OCI-LY1 (cell line): ENCODE measurements at regions not wholly inside any gene's neighbourhood (a gene's known extent, or its start where the extent isn't known, plus 50 kb on each side); places are given as distances from the start of the nearest gene placed in this dataset.

ENCODE experiments used
- H2AFZ ChIP-seq: fragments of 200-600 bp; sonication (generic), shearing (Covaris generic); 2 replicates; pipeline ENCODE4 v1.6.0; 2014; ENCODE audit warnings: antibody characterized with exemption, mild to moderate bottlenecking, low read length
- H3F3A ChIP-seq: fragments of 200-600 bp; sonication (generic), shearing (Covaris generic); 2 replicates; pipeline ENCODE4 v1.6.0; 2014; ENCODE audit warnings: mild to moderate bottlenecking, antibody characterized with exemption, low read length, moderate library complexity; ENCODE audit not compliant: insufficient read depth
- H3K27ac ChIP-seq: fragments of 200-600 bp; sonication (generic); 2 replicates; pipeline ENCODE4 v1.5.1; 2014; ENCODE audit warnings: low read length, mixed run types, mild to moderate bottlenecking, low read depth; ENCODE audit not compliant: poor library complexity, severe bottlenecking
- H3K27me3 ChIP-seq: fragments of 200-600 bp; sonication (generic); 2 replicates; pipeline ENCODE4 v1.6.0; 2014; ENCODE audit warnings: antibody characterized with exemption, mild to moderate bottlenecking, low read length, moderate library complexity; ENCODE audit not compliant: insufficient read depth
- H3K36me3 ChIP-seq: fragments of 200-600 bp; sonication (generic); 2 replicates; pipeline ENCODE4 v1.6.1; 2014; ENCODE audit warnings: mild to moderate bottlenecking, antibody characterized with exemption, low read length, moderate library complexity, mixed read lengths; ENCODE audit not compliant: insufficient read depth
- H3K4me1 ChIP-seq: fragments of 200-600 bp; sonication (generic); 2 replicates; pipeline ENCODE4 v1.5.1; 2014; ENCODE audit warnings: mild to moderate bottlenecking, low read length, moderate library complexity; ENCODE audit not compliant: insufficient read depth, severe bottlenecking
- H3K4me2 ChIP-seq: fragments of 200-600 bp; sonication (generic), shearing (Covaris generic); 2 replicates; pipeline ENCODE4 v1.6.1; 2014; ENCODE audit warnings: low read length
- H3K4me3 ChIP-seq: fragments of 200-600 bp; sonication (generic); 2 replicates; pipeline ENCODE4 v1.5.1; 2014; ENCODE audit warnings: low read length, low read depth, mild to moderate bottlenecking, mixed read lengths; ENCODE audit not compliant: poor library complexity, severe bottlenecking
- H3K79me2 ChIP-seq: fragments of 200-600 bp; shearing (Covaris generic); 2 replicates; pipeline ENCODE4 v1.6.1; 2016; ENCODE audit warnings: mixed run types, low read length, mixed read lengths; ENCODE audit not compliant: insufficient read depth
- H3K9ac ChIP-seq: fragments of 200-600 bp; sonication (generic), shearing (Covaris generic); 2 replicates; pipeline ENCODE4 v1.6.1; 2014; ENCODE audit warnings: mild to moderate bottlenecking, low read length, mixed read lengths
- H3K9me2 ChIP-seq: fragments of 200-600 bp; sonication (generic), shearing (Covaris generic); 2 replicates; pipeline ENCODE4 v1.6.1; 2014; ENCODE audit warnings: low read depth, mild to moderate bottlenecking, low read length, mixed read lengths
- H3K9me3 ChIP-seq: fragments of 200-600 bp; shearing (Covaris generic); 2 replicates; pipeline ENCODE4 v1.6.1; 2014; ENCODE audit warnings: low read length, mixed read lengths
- H4K20me1 ChIP-seq: fragments of 200-600 bp; sonication (generic), shearing (Covaris generic); 2 replicates; pipeline ENCODE4 v1.6.0; 2016; ENCODE audit warnings: mild to moderate bottlenecking, low read length; ENCODE audit not compliant: insufficient read depth
- EZH2 ChIP-seq: fragments of 200-600 bp; sonication (generic), shearing (Covaris generic); IDR thresholded peaks from 2 replicates; pipeline ENCODE4 v1.8.0; 2017; ENCODE audit warnings: borderline replicate concordance, mixed run types, mild to moderate bottlenecking, antibody characterized with exemption, low read length, moderate library complexity, mixed read lengths
- TF ChIP-seq, protein P1 (sequence below): fragments of 200-600 bp; sonication (generic), shearing (Covaris generic); IDR thresholded peaks from 2 replicates; pipeline ENCODE4 v1.5.1; 2017; ENCODE audit warnings: mild to moderate bottlenecking, antibody characterized with exemption, low read length, moderate library complexity, mixed read lengths

DNA sequence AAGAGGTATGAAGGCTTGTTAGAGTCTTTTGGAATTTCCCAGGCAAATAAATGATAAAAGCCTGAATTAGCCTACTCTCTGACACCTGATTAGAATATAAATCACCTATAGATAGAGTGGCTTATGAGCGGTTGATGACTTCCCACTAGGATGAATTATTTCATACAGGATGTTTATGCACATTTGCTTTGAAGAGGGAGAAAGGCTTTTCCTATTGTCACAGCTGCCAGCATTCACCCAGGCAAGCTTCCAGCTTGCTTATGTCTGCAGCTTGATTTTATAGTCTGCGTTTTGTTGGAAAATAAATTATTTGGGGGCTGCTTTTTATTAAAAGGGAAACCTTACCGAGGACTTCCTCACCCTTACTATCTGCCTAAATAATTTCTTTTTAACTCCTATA, 51.3 kb upstream of the EIF2S2 start:
- H4K20me1 ChIP-seq: no peaks in the 10 kb centered on the region
- H3K27me3 ChIP-seq: no peaks in the 10 kb centered on the region; the same call in 1 of the 2 replicates
- H3K9ac ChIP-seq: no peak overlapping the region
- H3K27ac ChIP-seq: no peak overlapping the region
- no peak overlapping the region for H3K4me2 ChIP-seq
- no peaks in the 10 kb centered on the region for H3K79me2 ChIP-seq
- no peaks in the 10 kb centered on the region for H3F3A ChIP-seq
- no peak overlapping the region for H3K4me3 ChIP-seq
- H3K9me3 ChIP-seq: no peaks in the 10 kb centered on the region
- no peak overlapping the region for H2AFZ ChIP-seq
- no peaks in the 10 kb centered on the region for H3K9me2 ChIP-seq
- no peaks in the 10 kb centered on the region for H3K4me1 ChIP-seq
- H3K36me3 ChIP-seq: no peaks in the 10 kb centered on the region
- TF ChIP-seq, protein P1, sequence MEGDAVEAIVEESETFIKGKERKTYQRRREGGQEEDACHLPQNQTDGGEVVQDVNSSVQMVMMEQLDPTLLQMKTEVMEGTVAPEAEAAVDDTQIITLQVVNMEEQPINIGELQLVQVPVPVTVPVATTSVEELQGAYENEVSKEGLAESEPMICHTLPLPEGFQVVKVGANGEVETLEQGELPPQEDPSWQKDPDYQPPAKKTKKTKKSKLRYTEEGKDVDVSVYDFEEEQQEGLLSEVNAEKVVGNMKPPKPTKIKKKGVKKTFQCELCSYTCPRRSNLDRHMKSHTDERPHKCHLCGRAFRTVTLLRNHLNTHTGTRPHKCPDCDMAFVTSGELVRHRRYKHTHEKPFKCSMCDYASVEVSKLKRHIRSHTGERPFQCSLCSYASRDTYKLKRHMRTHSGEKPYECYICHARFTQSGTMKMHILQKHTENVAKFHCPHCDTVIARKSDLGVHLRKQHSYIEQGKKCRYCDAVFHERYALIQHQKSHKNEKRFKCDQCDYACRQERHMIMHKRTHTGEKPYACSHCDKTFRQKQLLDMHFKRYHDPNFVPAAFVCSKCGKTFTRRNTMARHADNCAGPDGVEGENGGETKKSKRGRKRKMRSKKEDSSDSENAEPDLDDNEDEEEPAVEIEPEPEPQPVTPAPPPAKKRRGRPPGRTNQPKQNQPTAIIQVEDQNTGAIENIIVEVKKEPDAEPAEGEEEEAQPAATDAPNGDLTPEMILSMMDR: no peak
- TF ChIP-seq EZH2: no peak

DNA sequence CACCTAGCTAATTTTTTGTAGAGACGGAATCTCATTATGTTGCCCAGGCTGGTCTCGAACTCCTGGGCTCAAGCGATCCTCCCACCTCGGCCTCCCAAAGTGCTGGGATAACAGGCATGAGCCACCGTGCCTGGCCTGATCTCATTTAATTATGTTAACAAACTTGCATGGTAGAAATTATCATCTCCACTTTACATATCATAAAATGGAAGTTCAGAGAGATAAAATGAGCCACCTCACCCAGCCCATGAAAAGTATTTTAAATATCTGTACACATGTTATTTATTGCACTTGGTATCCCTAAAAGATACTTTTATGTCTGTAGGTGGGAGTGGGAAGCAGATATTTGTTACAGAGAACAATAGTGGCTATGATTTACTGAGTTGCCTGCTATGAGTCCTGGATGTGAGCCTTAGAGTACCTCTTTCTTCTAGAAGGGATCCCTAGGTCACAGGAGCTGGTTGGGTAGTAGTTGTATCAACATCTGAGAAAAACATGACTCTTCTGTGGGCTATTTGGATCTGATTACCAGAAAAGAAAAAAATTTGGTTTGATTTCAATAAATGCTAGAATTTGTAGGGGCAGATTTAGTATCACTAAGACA, 52.4 kb upstream of the EIF2S2 start:
- Histone ChIP-seq H3K9me3 (no peaks in the 10 kb centered on the region), H3K4me1 (no peaks in the 10 kb centered on the region), H3K9me2 (no peaks in the 10 kb centered on the region), H3K4me2 (no peak overlapping the region), H3K79me2 (no peaks in the 10 kb centered on the region), H3K4me3 (no peak overlapping the region), H3K27ac (no peak overlapping the region), H3K27me3 (no peaks in the 10 kb centered on the region; the same call in 1 of the 2 replicates), H3F3A (no peaks in the 10 kb centered on the region), H4K20me1 (no peaks in the 10 kb centered on the region), H3K9ac (no peak overlapping the region), H3K36me3 (no peaks in the 10 kb centered on the region), H2AFZ (no peak overlapping the region)
- TF ChIP-seq EZH2: no peak
- TF ChIP-seq, protein P1: no peak

DNA sequence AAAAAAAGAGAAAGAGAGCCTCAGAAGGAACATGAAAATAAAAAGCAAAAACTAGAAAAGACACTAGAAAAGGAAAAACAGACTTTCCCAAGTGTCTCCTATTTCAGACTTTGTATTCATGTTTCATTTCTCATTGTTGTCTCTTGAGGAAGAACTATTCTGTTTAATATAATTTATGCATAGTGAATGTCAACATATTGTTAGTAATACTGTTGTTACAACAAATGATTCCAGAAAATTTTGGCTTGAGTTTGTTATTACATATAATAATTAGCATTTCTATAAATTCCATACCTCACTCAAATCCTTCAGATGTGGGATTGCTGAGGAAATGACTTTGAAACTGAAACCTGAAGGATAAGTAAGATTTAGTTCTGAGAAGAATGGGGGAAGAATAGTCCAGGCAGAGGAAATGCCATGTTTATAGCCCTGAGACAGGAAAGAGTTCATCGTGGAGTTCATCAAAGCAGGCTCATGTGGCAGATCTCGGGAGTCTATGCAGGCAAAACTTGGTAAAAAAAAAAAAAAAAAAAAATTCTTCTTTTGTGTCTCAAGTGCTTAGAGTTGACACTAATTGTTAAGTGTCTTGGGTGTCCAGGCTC, 53.1 kb upstream of the EIF2S2 start:
- Histone ChIP-seq H3K4me2 (no peak overlapping the region), H3K9me3 (no peaks in the 10 kb centered on the region), H3K27ac (no peak overlapping the region), H4K20me1 (no peaks in the 10 kb centered on the region), H2AFZ (no peak overlapping the region), H3K79me2 (no peaks in the 10 kb centered on the region), H3K9ac (no peak overlapping the region), H3F3A (no peaks in the 10 kb centered on the region), H3K36me3 (no peaks in the 10 kb centered on the region), H3K27me3 (no peaks in the 10 kb centered on the region; the same call in 1 of the 2 replicates), H3K4me3 (no peak overlapping the region), H3K9me2 (no peaks in the 10 kb centered on the region), H3K4me1 (no peaks in the 10 kb centered on the region)
- TF ChIP-seq EZH2: no peak
- TF ChIP-seq, protein P1: no peak
